Right cardiac atrium (tissue), 5 donors: ENCODE measurements at regions not wholly inside any gene's neighbourhood (a gene's known extent, or its start where the extent isn't known, plus 50 kb on each side); places are given as distances from the start of the nearest gene placed in this dataset.

Source experiments
- ATAC-seq, 2 donors: fragments of 200-7000 bp; cut with Tn5 transposase; one replicate each; pipeline versions ENCODE4 v1.8.0 to v1.9.1; 2020; ENCODE audit warnings: moderate library complexity in 2 of 2, mild to moderate bottlenecking in 1 of 2
- DNase-seq, 3 donors: peaks; one replicate each; pipeline ENCODE4 v3.0.0-alpha.2; 2020
- H3K27ac ChIP-seq: one replicate; pipeline ENCODE4 v1.5.1; 2013; ENCODE audit warnings: mild to moderate bottlenecking, low read length, control low read depth, moderate library complexity
- H3K27me3 ChIP-seq: one replicate; pipeline ENCODE4 v1.6.1; 2013; ENCODE audit not compliant: control insufficient read depth, insufficient read depth
- H3K4me1 ChIP-seq: one replicate; pipeline ENCODE4 v1.6.1; 2013; ENCODE audit warnings: low read length; ENCODE audit not compliant: control insufficient read depth, insufficient read depth
- H3K4me3 ChIP-seq: one replicate; pipeline ENCODE4 v1.5.1; 2013; ENCODE audit warnings: low read length, control low read depth
- H3K9me3 ChIP-seq: one replicate; pipeline ENCODE4 v1.6.1; 2013; ENCODE audit warnings: low read length; ENCODE audit not compliant: control insufficient read depth
- WGBS: extraction: QIAGEN DNeasy Blood & Tissue Kit; methylation state at CpG from one replicate; pipeline ENCODE4 v1.1.7; 2013; 5-methylcytosine and 5-hydroxymethylcytosine counted together
- intact Hi-C, 4 donors: fragments of 100-400 bp; cut with DNase I; formaldehyde crosslinking; loops; one replicate each; pipeline versions ENCODE4 v1.11.0 to v1.14.0; 2022 to 2023
- donor health status: healthy with polysubstance abuse.
- donor health status: DM: no; HTN: yes; CAD: no.
- donor health status: DM: no; HTN: no; CAD: no.
- donor health status: DM: no; HTN: yes; CAD: no; lungs with severe emphysema.
- donor health status: DM: yes; HTN: yes; CAD: no.

GRCh38 chrX:39310891-39311290, 509.6 kb downstream of the MID1IP1 start:
- intact Hi-C loops: no loop called here
- Histone ChIP-seq H3K4me1 (peaks cover 14% of the 10 kb centered on the region), H3K9me3 (no peaks in the 10 kb centered on the region), H3K4me3 (no peak overlapping the region), H3K27ac (no peak overlapping the region), H3K27me3 (no peaks in the 10 kb centered on the region)
- no peak for ATAC-seq
- DNase-seq: no peak
- WGBS: 72% methylated on average over 4 of the region's 4 CpGs

GRCh38 chrX:39311646-39312045, 510.4 kb downstream of the MID1IP1 start:
- Histone ChIP-seq H3K27me3 (no peaks in the 10 kb centered on the region), H3K27ac (no peak overlapping the region), H3K4me1 (peaks cover 14% of the 10 kb centered on the region), H3K9me3 (no peaks in the 10 kb centered on the region), H3K4me3 (no peak overlapping the region)
- 72% methylated on average over 2 of the region's 2 CpGs for WGBS
- ATAC-seq: no peak
- intact Hi-C loops: no loop called here
- DNase-seq: no peak

- DNase-seq: no peak
- H3K27me3 ChIP-seq: no peaks in the 10 kb centered on the region
- no peak overlapping the region for H3K4me3 ChIP-seq
- intact Hi-C loops: no loop called here
- no peaks in the 10 kb centered on the region for H3K9me3 ChIP-seq
- ATAC-seq: no peak
- WGBS: 86% methylated on average over 1 of the region's 1 CpG
- peaks cover 11% of the 10 kb centered on the region for H3K4me1 ChIP-seq
- H3K27ac ChIP-seq: no peak overlapping the region
Measured at GRCh38 chrX:39313146-39313545, 511.9 kb downstream of the MID1IP1 start.

GRCh38 chrX:39318506-39319343, 517.5 kb downstream of the MID1IP1 start:
- no peak overlapping the region for H3K4me3 ChIP-seq
- no peaks in the 10 kb centered on the region for H3K9me3 ChIP-seq
- DNase-seq: peak in 2 of 3 donors; percentile 44
- H3K27me3 ChIP-seq: no peaks in the 10 kb centered on the region
- ATAC-seq: peak; percentile 21 to 72
- 54% methylated on average over 6 of the region's 6 CpGs for WGBS
- intact Hi-C loops: no loop called here
- no peak overlapping the region for H3K27ac ChIP-seq
- no peaks in the 10 kb centered on the region for H3K4me1 ChIP-seq

- WGBS: 71% methylated on average over 1 of the region's 1 CpG
- Histone ChIP-seq H3K4me1 (no peaks in the 10 kb centered on the region), H3K27me3 (no peaks in the 10 kb centered on the region), H3K9me3 (no peaks in the 10 kb centered on the region), H3K27ac (no peak overlapping the region), H3K4me3 (no peak overlapping the region)
- intact Hi-C loops: no loop called here
- DNase-seq (peak in 1 of 3 donors; percentile 60), ATAC-seq (peak; percentile 46 to 75)
Measured at GRCh38 chrX:39320165-39320564, 518.9 kb downstream of the MID1IP1 start.

- Histone ChIP-seq H3K4me1 (no peaks in the 10 kb centered on the region), H3K4me3 (no peak overlapping the region), H3K27ac (no peak overlapping the region), H3K27me3 (no peaks in the 10 kb centered on the region), H3K9me3 (no peaks in the 10 kb centered on the region)
- WGBS: 61% methylated on average over 5 of the region's 5 CpGs
- no peak for ATAC-seq
- intact Hi-C loops: no loop called here
- no peak for DNase-seq
Measured at GRCh38 chrX:39322496-39322895, 521.2 kb downstream of the MID1IP1 start.

- Histone ChIP-seq H3K27me3 (no peaks in the 10 kb centered on the region), H3K4me3 (no peak overlapping the region), H3K4me1 (no peaks in the 10 kb centered on the region), H3K9me3 (no peaks in the 10 kb centered on the region), H3K27ac (no peak overlapping the region)
- ATAC-seq (no peak), DNase-seq (no peak)
- 64% methylated on average over 2 of the region's 2 CpGs for WGBS
- intact Hi-C loops: no loop called here
Measured at GRCh38 chrX:39324233-39324930, 523.1 kb downstream of the MID1IP1 start.

- intact Hi-C loops: no loop called here
- no peaks in the 10 kb centered on the region for H3K4me1 ChIP-seq
- ATAC-seq: no peak
- H3K27me3 ChIP-seq: no peaks in the 10 kb centered on the region
- DNase-seq: no peak
- 89% methylated on average over 7 of the region's 7 CpGs for WGBS
- H3K4me3 ChIP-seq: no peak overlapping the region
- H3K27ac ChIP-seq: no peak overlapping the region
- no peaks in the 10 kb centered on the region for H3K9me3 ChIP-seq
Measured at GRCh38 chrX:39327255-39327654, 526.0 kb downstream of the MID1IP1 start.

GRCh38 chrX:39327705-39328104, 526.4 kb downstream of the MID1IP1 start:
- Histone ChIP-seq H3K9me3 (no peaks in the 10 kb centered on the region), H3K27me3 (no peaks in the 10 kb centered on the region), H3K4me1 (no peaks in the 10 kb centered on the region), H3K4me3 (no peak overlapping the region), H3K27ac (no peak overlapping the region)
- DNase-seq (no peak), ATAC-seq (no peak)
- intact Hi-C loops: no loop called here
- WGBS: 79% methylated on average over 1 of the region's 1 CpG

- no peak for ATAC-seq
- DNase-seq: no peak
- no peaks in the 10 kb centered on the region for H3K9me3 ChIP-seq
- intact Hi-C loops: no loop called here
- 93% methylated on average over 4 of the region's 4 CpGs for WGBS
- H3K4me1 ChIP-seq: no peaks in the 10 kb centered on the region
- H3K4me3 ChIP-seq: no peak overlapping the region
- no peak overlapping the region for H3K27ac ChIP-seq
- no peaks in the 10 kb centered on the region for H3K27me3 ChIP-seq
Measured at GRCh38 chrX:39328661-39329060, 527.4 kb downstream of the MID1IP1 start.

GRCh38 chrX:39331082-39331704, 529.9 kb downstream of the MID1IP1 start:
- intact Hi-C loops: no loop called here
- Histone ChIP-seq H3K4me1 (no peaks in the 10 kb centered on the region), H3K4me3 (no peak overlapping the region), H3K27me3 (no peaks in the 10 kb centered on the region), H3K9me3 (no peaks in the 10 kb centered on the region), H3K27ac (no peak overlapping the region)
- ATAC-seq: no peak
- 56% methylated on average over 4 of the region's 4 CpGs for WGBS
- no peak for DNase-seq
